Pancreas (tissue), 10 donors: ENCODE measurements at regions not wholly inside any gene's neighbourhood (a gene's known extent, or its start where the extent isn't known, plus 50 kb on each side); places are given as distances from the start of the nearest gene placed in this dataset.

Experiments
- ATAC-seq, 4 donors: fragments of 200-7000 bp; cut with Tn5 transposase; one replicate each; pipeline versions ENCODE4 v1.8.0 to v1.9.1; 2020; ENCODE audit warnings: mild to moderate bottlenecking in 4 of 4, moderate library complexity in 4 of 4
- DNase-seq, 6 donors: peaks; one replicate each; pipeline ENCODE4 v3.0.0-alpha.2; 2020
- FAIRE-seq: peaks from 2 replicates; lab custom pipeline; 2012; peaks lifted over from hg19 to GRCh38; lab: Jason Lieb, UNC
- H3K27ac ChIP-seq, 4 donors: fragments of 200-600 bp; sonication (generic); 1 replicate in 3 of 4; 2 replicates in 1 of 4; pipeline versions ENCODE4 v1.5.0 to v1.8.0; 2020
- H3K27me3 ChIP-seq, 4 donors: fragments of 200-600 bp; one replicate each; pipeline ENCODE4 v1.8.0; 2021
- H3K36me3 ChIP-seq, 3 donors: fragments of 200-600 bp; sonication (generic) in 1 of 3; one replicate each; pipeline versions ENCODE4 v1.5.0 to v1.8.0; 2020 to 2021
- H3K4me1 ChIP-seq, 3 donors: fragments of 200-600 bp; one replicate each; pipeline ENCODE4 v1.8.0; 2021
- H3K4me3 ChIP-seq, 4 donors: fragments of 200-600 bp; sonication (generic) in 2 of 4; one replicate each; pipeline versions ENCODE4 v1.5.0 to v1.8.0; 2020 to 2021
- H3K9me3 ChIP-seq, 4 donors: fragments of 200-600 bp; one replicate each; pipeline ENCODE4 v1.8.0; 2021
- CTCF ChIP-seq, 4 donors: fragments of 200-600 bp; sonication (generic) in 3 of 4; IDR thresholded peaks; one replicate each; pipeline versions ENCODE4 v1.5.0 to v1.8.0; 2021; ENCODE audit warnings: antibody characterized with exemption in 4 of 4
- WGBS, 2 donors: extraction: QIAGEN DNeasy Blood & Tissue Kit; methylation state at CpG; one replicate each; pipeline ENCODE4 v1.1.7; 2013; 5-methylcytosine and 5-hydroxymethylcytosine counted together
- intact Hi-C, 3 donors: fragments of 100-400 bp; cut with DNase I; formaldehyde crosslinking; loops; one replicate each; pipeline versions ENCODE4 v1.11.1 to v1.14.2; 2022
- donor health status: healthy with polysubstance abuse.
- donor health status: DM: no; HTN: no; CAD: no; lungs with moderate emphysema.
- donor health status: DM: no; HTN: no; CAD: no.
- donor health status: control.
- donor health status: control.
- donor health status: Bipolar disorder and iron deficiency.
- donor health status: DM: yes; HTN: yes; CAD: no.
- donor health status: DM: no; HTN: no; CAD: no.
- donor health status: DM: no; HTN: no; CAD: no.
- donor health status: DM: yes; HTN: yes; CAD: no.

- FAIRE-seq = no peak
- peak overlapping the region in 1 of 4 donors; percentile 30 for H3K27ac ChIP-seq
- H3K4me3 ChIP-seq = no peak overlapping the region
- peaks cover 0 to 12% (median 10%) of the 10 kb centered on the region in 3 donors for H3K4me1 ChIP-seq
- H3K36me3 ChIP-seq = no peaks in the 10 kb centered on the region
- intact Hi-C loops = no loop called here
- H3K9me3 ChIP-seq = no peaks in the 10 kb centered on the region
- no peaks in the 10 kb centered on the region for H3K27me3 ChIP-seq
- DNase-seq = peak in 1 of 6 donors; percentile 10
- peak in 2 of 4 donors; percentile 67 to 69 for ATAC-seq
- 44 to 50% methylated on average over 1 of the region's 1 CpG for WGBS, 2 donors
- no peak for TF ChIP-seq CTCF (IDR thresholded peaks at IDR 0.05)
These were observed 88.1 kb downstream of the HDGFL1 start for GRCh38 chr6:22657352-22657980.

GRCh38 chr6:22658183-22658582 lies 88.8 kb downstream of the HDGFL1 start:
- Histone ChIP-seq H3K27ac (peak overlapping the region in 1 of 4 donors; percentile 30), H3K9me3 (no peaks in the 10 kb centered on the region), H3K4me3 (no peak overlapping the region), H3K36me3 (no peaks in the 10 kb centered on the region), H3K27me3 (no peaks in the 10 kb centered on the region), H3K4me1 (peaks cover 0 to 12% (median 10%) of the 10 kb centered on the region in 3 donors)
- 66 to 71% methylated on average over 2 of the region's 2 CpGs for WGBS, 2 donors
- ATAC-seq = no peak
- intact Hi-C loops = no loop called here
- no peak for DNase-seq
- no peak for TF ChIP-seq CTCF (IDR thresholded peaks at IDR 0.05)
- FAIRE-seq = no peak

- no peak for TF ChIP-seq CTCF (IDR thresholded peaks at IDR 0.05)
- H3K27ac ChIP-seq = no peak overlapping the region
- H3K27me3 ChIP-seq = no peaks in the 10 kb centered on the region
- H3K4me3 ChIP-seq = no peak overlapping the region
- 88 to 96% methylated on average over 1 of the region's 1 CpG for WGBS, 2 donors
- no peak for DNase-seq
- FAIRE-seq = no peak
- H3K36me3 ChIP-seq = no peaks in the 10 kb centered on the region
- H3K9me3 ChIP-seq = no peaks in the 10 kb centered on the region
- intact Hi-C loops = no loop called here
- H3K4me1 ChIP-seq = peaks cover 0 to 12% (median 10%) of the 10 kb centered on the region in 3 donors
- no peak for ATAC-seq
These were observed 89.6 kb downstream of the HDGFL1 start for GRCh38 chr6:22658934-22659333.

- H3K4me3 ChIP-seq = no peak overlapping the region
- intact Hi-C loops = no loop called here
- no peak for DNase-seq
- no peak for ATAC-seq
- no peak for FAIRE-seq
- H3K27me3 ChIP-seq = no peaks in the 10 kb centered on the region
- WGBS, 2 donors = 70 to 80% methylated on average over 2 of the region's 2 CpGs
- H3K9me3 ChIP-seq = no peaks in the 10 kb centered on the region
- TF ChIP-seq CTCF (IDR thresholded peaks at IDR 0.05) = no peak
- H3K4me1 ChIP-seq = no peaks in the 10 kb centered on the region
- no peaks in the 10 kb centered on the region for H3K36me3 ChIP-seq
- H3K27ac ChIP-seq = no peak overlapping the region
These were observed 95.6 kb downstream of the HDGFL1 start for GRCh38 chr6:22664968-22665367.

GRCh38 chr6:22666021-22666420 lies 96.7 kb downstream of the HDGFL1 start:
- ATAC-seq = no peak

More at GRCh38 chr6:22666021-22666420, 96.7 kb downstream of the HDGFL1 start:
- TF ChIP-seq CTCF (IDR thresholded peaks at IDR 0.05) = no peak
- DNase-seq (no peak), FAIRE-seq (no peak)
- Histone ChIP-seq H3K9me3 (no peaks in the 10 kb centered on the region), H3K27me3 (no peaks in the 10 kb centered on the region), H3K36me3 (no peaks in the 10 kb centered on the region), H3K4me3 (no peak overlapping the region), H3K4me1 (no peaks in the 10 kb centered on the region), H3K27ac (no peak overlapping the region)
- WGBS, 2 donors = 80 to 89% methylated on average over 1 of the region's 1 CpG
- intact Hi-C loops = no loop called here
